Neural cell (in vitro differentiated cells): ENCODE measurements at regions not wholly inside any gene's neighbourhood (a gene's known extent, or its start where the extent isn't known, plus 50 kb on each side); places are given as distances from the start of the nearest gene placed in this dataset.
"Not testable (repeated sequence)": the region's sequence is repeated elsewhere in the genome, so short reads cannot be mapped to it uniquely, and the experiment has no call there.

Experiments
- H2AFZ ChIP-seq: fragments of 200-600, 300-800 bp; sonication (generic), shearing (Covaris generic); 2 replicates; pipeline ENCODE4 v1.6.0; 2014; ENCODE audit warnings: low read depth, mild to moderate bottlenecking, antibody characterized with exemption, low read length, moderate library complexity
- H3F3A ChIP-seq: fragments of 200-600 bp; shearing (Covaris generic); 2 replicates; pipeline ENCODE4 v1.6.1; 2016; ENCODE audit warnings: mild to moderate bottlenecking, moderate library complexity, mixed read lengths, antibody characterized with exemption, low read length; ENCODE audit not compliant: insufficient read depth, poor library complexity, severe bottlenecking
- H3K27ac ChIP-seq: fragments of 200-600, 300-800 bp; sonication (generic), shearing (Covaris generic); 2 replicates; pipeline ENCODE4 v1.5.1; 2014; ENCODE audit warnings: mild to moderate bottlenecking, low read length, moderate library complexity
- H3K27me3 ChIP-seq: fragments of 300-800, 200-600 bp; sonication (generic), shearing (Covaris generic); 2 replicates; pipeline ENCODE4 v1.6.0; 2014; ENCODE audit warnings: mild to moderate bottlenecking, low read depth, low read length, moderate library complexity; ENCODE audit not compliant: insufficient read depth
- H3K36me3 ChIP-seq: fragments of 300-800, 200-600 bp; sonication (generic), shearing (Covaris generic); 2 replicates; pipeline ENCODE4 v1.5.1; 2014; ENCODE audit warnings: mild to moderate bottlenecking, antibody characterized with exemption, low read length, moderate library complexity; ENCODE audit not compliant: insufficient read depth
- H3K4me2 ChIP-seq: fragments of 300-800, 200-600 bp; sonication (generic), shearing (Covaris generic); 2 replicates; pipeline ENCODE4 v1.6.0; 2014; ENCODE audit warnings: mild to moderate bottlenecking, low read length
- H3K4me3 ChIP-seq: fragments of 300-800, 200-600 bp; sonication (generic), shearing (Covaris generic); 2 replicates; pipeline ENCODE4 v1.5.1; 2014; ENCODE audit warnings: mild to moderate bottlenecking, low read length, moderate library complexity
- H3K79me2 ChIP-seq: fragments of 200-600 bp; shearing (Covaris generic); replicated peaks from 2 replicates; pipeline ENCODE4 v1.6.0; 2014; ENCODE audit warnings: mild to moderate bottlenecking, low read length, moderate library complexity; ENCODE audit not compliant: insufficient read depth
- H3K9ac ChIP-seq: fragments of 300-800, 200-600 bp; sonication (generic), shearing (Covaris generic); 2 replicates; pipeline ENCODE4 v1.6.1; 2016; ENCODE audit warnings: mild to moderate bottlenecking, low read length, mixed read lengths
- H3K9me2 ChIP-seq: fragments of 200-600 bp; shearing (Covaris generic); 2 replicates; pipeline ENCODE4 v1.6.1; 2016; ENCODE audit warnings: mild to moderate bottlenecking, low read length, mixed read lengths; ENCODE audit not compliant: insufficient read depth
- H3K9me3 ChIP-seq: fragments of 200-600, 300-800 bp; sonication (generic), shearing (Covaris generic); 2 replicates; pipeline ENCODE4 v1.6.1; 2016; ENCODE audit warnings: mild to moderate bottlenecking, mixed run types, low read length, moderate library complexity, mixed read lengths
- H4K20me1 ChIP-seq: fragments of 200-600 bp; shearing (Covaris generic); 2 replicates; pipeline ENCODE4 v1.6.1; 2016; ENCODE audit warnings: mild to moderate bottlenecking, mixed run types; ENCODE audit not compliant: insufficient read depth
- CTCF ChIP-seq: fragments of 450-650 bp; IDR thresholded peaks from 2 replicates; pipeline ENCODE4 v1.5.1; 2014; ENCODE audit warnings: antibody characterized with exemption, mild to moderate bottlenecking, moderate library complexity; ENCODE audit not compliant: poor library complexity, severe bottlenecking
- EP300 ChIP-seq: fragments of 450-650 bp; conservative IDR thresholded peaks from 2 replicates; pipeline ENCODE4 v1.6.1; 2014; ENCODE audit warnings: antibody characterized with exemption, mild to moderate bottlenecking, moderate library complexity; ENCODE audit not compliant: poor library complexity, severe bottlenecking
- EZH2 ChIP-seq: fragments of 200-600, 300-800 bp; shearing (Covaris generic), sonication (generic); IDR thresholded peaks from 2 replicates; pipeline ENCODE4 v1.6.1; 2014; ENCODE audit warnings: antibody characterized with exemption, low read length, borderline replicate concordance, mild to moderate bottlenecking; ENCODE audit not compliant: insufficient read depth, poor library complexity, severe bottlenecking
- MXI1 ChIP-seq: fragments of 450-650 bp; conservative IDR thresholded peaks from 2 replicates; pipeline ENCODE4 v1.6.1; 2014; ENCODE audit warnings: antibody characterized with exemption, mild to moderate bottlenecking; ENCODE audit not compliant: poor library complexity, severe bottlenecking
- POLR2AphosphoS5 ChIP-seq: IDR thresholded peaks from 2 replicates; pipeline ENCODE4 v1.6.1; 2012
- RAD21 ChIP-seq: fragments of 450-650 bp; conservative IDR thresholded peaks from 2 replicates; pipeline ENCODE4 v1.6.1; 2014; ENCODE audit warnings: antibody characterized with exemption, mild to moderate bottlenecking, moderate library complexity
- REST ChIP-seq: IDR thresholded peaks from 2 replicates; pipeline ENCODE4 v1.6.1; 2012; ENCODE audit warnings: borderline replicate concordance
- SMC3 ChIP-seq: fragments of 450-650 bp; conservative IDR thresholded peaks from 2 replicates; pipeline ENCODE4 v1.6.1; 2014; ENCODE audit warnings: antibody characterized with exemption, mild to moderate bottlenecking, moderate library complexity; ENCODE audit not compliant: poor library complexity
- TAF1 ChIP-seq: IDR thresholded peaks from 2 replicates; pipeline ENCODE4 v1.6.1; 2012; ENCODE audit warnings: low read depth

- TF ChIP-seq SMC3 (no peak), RAD21 (no peak), MXI1 (no peak), CTCF (no peak), TAF1 (no peak), REST (no peak), POLR2AphosphoS5 (no peak), EZH2 (no peak), EP300 (no peak)
- H3K27me3 ChIP-seq = peaks cover 100% of the 10 kb centered on the region
Measured at GRCh38 chr6:27545271-27546046, 72.6 kb upstream of the ZNF184 start.

GRCh38 chr6:27544612-27545260 is 71.8 kb upstream of the ZNF184 start:
- Histone ChIP-seq H2AFZ (no peak overlapping the region), H3K4me3 (peak overlapping the region; percentile 39), H3K27ac (no peak overlapping the region), H3K9me2 (no peaks in the 10 kb centered on the region), H3K79me2 (no peaks in the 10 kb centered on the region), H3K27me3 (peaks cover 96% of the 10 kb centered on the region), H3K9ac (no peak overlapping the region), H3K4me2 (no peak overlapping the region), H3F3A (no peaks in the 10 kb centered on the region), H3K9me3 (peaks cover 15% of the 10 kb centered on the region), H3K36me3 (no peaks in the 10 kb centered on the region), H4K20me1 (no peaks in the 10 kb centered on the region)
- TF ChIP-seq EP300 (no peak), CTCF (no peak), REST (no peak), MXI1 (no peak), SMC3 (no peak), TAF1 (no peak), EZH2 (no peak), RAD21 (no peak), POLR2AphosphoS5 (no peak)

More at GRCh38 chr6:27545271-27546046, 72.6 kb upstream of the ZNF184 start:
- H3K36me3 ChIP-seq = no peaks in the 10 kb centered on the region
- peaks cover 15% of the 10 kb centered on the region for H3K9me3 ChIP-seq
- no peak overlapping the region for H3K27ac ChIP-seq
- peak overlapping the region; percentile 39 for H3K4me3 ChIP-seq
- no peaks in the 10 kb centered on the region for H4K20me1 ChIP-seq
- no peaks in the 10 kb centered on the region for H3F3A ChIP-seq
- no peak overlapping the region for H2AFZ ChIP-seq
- H3K4me2 ChIP-seq = no peak overlapping the region
- H3K9me2 ChIP-seq = no peaks in the 10 kb centered on the region
- no peak overlapping the region for H3K9ac ChIP-seq
- H3K79me2 ChIP-seq = no peaks in the 10 kb centered on the region

GRCh38 chr6:27544135-27544534 is 71.2 kb upstream of the ZNF184 start:
- H3K9me2 ChIP-seq, H3K4me2 ChIP-seq, H3K27ac ChIP-seq, H2AFZ ChIP-seq, H4K20me1 ChIP-seq, H3K36me3 ChIP-seq, H3F3A ChIP-seq, H3K4me3 ChIP-seq, H3K79me2 ChIP-seq, H3K9ac ChIP-seq: not testable (repeated sequence)
- Histone ChIP-seq H3K27me3 (peaks cover 97% of the 10 kb centered on the region), H3K9me3 (peaks cover 15% of the 10 kb centered on the region)
